GM23248 (cell line): ENCODE measurements at regions not wholly inside any gene's neighbourhood (a gene's known extent, or its start where the extent isn't known, plus 50 kb on each side); places are given as distances from the start of the nearest gene placed in this dataset.

Experiments used
- EZH2 ChIP-seq: fragments of 200-600 bp; sonication (generic); IDR thresholded peaks from 2 replicates; pipeline ENCODE4 v1.6.1; 2018; ENCODE audit warnings: antibody characterized with exemption, mild to moderate bottlenecking; ENCODE audit not compliant: insufficient read depth, poor library complexity, severe bottlenecking
- EZH2phosphoT487 ChIP-seq: fragments of 200-600 bp; sonication (generic); IDR thresholded peaks from 2 replicates; pipeline ENCODE4 v1.6.1; 2018; ENCODE audit warnings: antibody characterized with exemption, moderate library complexity, mild to moderate bottlenecking, low read depth; ENCODE audit not compliant: insufficient read depth

- TF ChIP-seq EZH2 (no peak), EZH2phosphoT487 (no peak)
These were observed 661.6 kb downstream of the ADGRL2 start for GRCh38 chr1:82462366-82462765.
